LNCAP (cell line): ENCODE measurements at regions not wholly inside any gene's neighbourhood (a gene's known extent, or its start where the extent isn't known, plus 50 kb on each side); places are given as distances from the start of the nearest gene placed in this dataset.

Experiments
- CTCF ChIP-seq: fragments of 450-650 bp; IDR thresholded peaks from 2 replicates; pipeline ENCODE4 v1.5.1; 2017; ENCODE audit warnings: mild to moderate bottlenecking

- no peak for TF ChIP-seq CTCF
Measured at GRCh38 chr1:188514917-188515316, 1686.2 kb downstream of the PLA2G4A start.

DNA sequence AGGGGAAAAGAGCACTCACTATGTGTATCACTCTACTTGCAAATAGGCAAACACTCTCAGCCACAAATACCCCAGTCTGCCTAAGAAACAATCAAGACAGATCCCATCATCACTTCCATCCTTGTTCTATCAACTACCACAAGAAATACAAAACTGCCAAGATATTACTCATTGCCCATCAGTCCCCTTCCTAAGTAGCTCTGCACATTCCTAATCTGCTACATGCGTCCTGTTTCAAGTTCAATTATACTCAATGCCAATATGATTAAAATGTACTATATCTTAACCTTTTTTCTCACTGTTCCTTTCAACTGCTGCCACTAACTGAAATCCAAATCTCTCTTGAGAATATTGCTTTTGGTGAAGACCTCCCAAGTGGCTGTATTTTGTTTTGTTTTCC is 1688.4 kb downstream of the PLA2G4A start:
- no peak for TF ChIP-seq CTCF

GRCh38 chr1:188551176-188551575 is 1722.4 kb downstream of the PLA2G4A start:
- TF ChIP-seq CTCF, result no peak

DNA sequence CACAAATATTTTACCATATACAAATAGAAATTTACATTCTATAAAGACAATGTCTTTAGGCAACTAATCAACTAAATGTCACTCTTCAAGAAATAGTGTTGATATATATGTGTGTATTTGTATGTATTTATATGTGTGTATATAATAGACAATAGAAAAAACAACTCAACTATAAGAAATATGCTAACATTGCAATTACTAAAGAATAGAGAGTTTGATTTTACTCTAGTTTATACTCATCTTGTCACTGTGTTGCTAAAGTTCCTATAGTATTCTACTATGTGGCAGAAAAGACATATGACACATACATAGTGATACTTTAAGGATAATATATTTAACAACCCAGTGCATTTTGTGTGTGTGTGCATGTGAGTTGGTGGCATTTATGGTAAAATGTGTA is 1728.3 kb downstream of the PLA2G4A start:
- no peak for TF ChIP-seq CTCF

DNA sequence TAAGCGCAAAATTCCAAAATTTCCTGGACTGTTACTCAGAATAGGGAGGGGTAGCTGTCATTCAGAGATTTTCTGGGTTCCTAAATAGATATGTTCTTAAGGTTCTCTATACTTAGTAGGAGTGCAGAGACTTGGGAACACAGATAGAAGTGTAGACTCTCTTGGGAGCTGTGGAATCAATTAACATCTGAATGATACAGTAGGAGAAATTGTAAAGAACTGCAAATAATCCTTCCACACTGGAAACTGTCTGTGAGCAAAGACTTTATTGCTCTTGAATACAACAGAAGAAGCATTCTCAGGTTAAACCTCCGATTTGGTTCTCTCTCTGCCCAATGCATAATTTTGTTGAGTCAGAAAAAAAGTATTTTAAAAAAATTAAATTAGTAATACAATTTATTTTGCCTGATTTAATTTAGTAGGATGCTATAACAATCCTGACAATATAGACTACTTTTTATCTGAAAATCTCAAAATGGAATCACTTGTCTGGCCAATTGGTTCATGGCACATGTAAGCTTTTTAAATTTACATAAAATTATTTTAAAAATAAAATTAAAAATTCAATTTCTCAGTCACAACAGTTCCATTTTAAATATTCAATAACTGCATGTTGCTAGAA is 1754.3 kb downstream of the PLA2G4A start:
- TF ChIP-seq CTCF, result no peak

- TF ChIP-seq CTCF, result no peak
Measured at GRCh38 chr1:188584119-188584518, 1755.4 kb downstream of the PLA2G4A start.

- TF ChIP-seq CTCF, result no peak
Measured at GRCh38 chr1:188590641-188591040, 1761.9 kb downstream of the PLA2G4A start.
